ENCODE measurements at regions not wholly inside any gene's neighbourhood (a gene's known extent, or its start where the extent isn't known, plus 50 kb on each side); places are given as distances from the start of the nearest gene placed in this dataset.

DNA sequence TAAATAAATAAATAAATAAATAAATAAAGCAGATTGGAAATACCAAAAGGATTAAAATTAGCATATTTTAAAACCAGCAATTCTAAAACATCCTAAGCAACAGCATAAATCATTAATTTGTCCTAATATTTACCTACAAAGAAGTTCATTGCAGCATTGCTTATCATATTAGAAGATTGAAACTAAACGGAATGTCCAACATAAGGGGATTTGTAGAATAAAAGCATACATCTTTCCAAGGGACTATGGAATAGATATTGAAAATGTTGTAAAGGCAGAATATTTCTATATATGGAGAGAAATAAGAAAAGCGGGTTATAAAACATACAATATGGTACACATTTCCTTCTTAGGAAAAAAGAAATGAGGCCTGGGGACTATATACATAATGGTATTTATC is 71.1 kb upstream of the RFC3 start:
- TF ChIP-seq, protein P1, sequence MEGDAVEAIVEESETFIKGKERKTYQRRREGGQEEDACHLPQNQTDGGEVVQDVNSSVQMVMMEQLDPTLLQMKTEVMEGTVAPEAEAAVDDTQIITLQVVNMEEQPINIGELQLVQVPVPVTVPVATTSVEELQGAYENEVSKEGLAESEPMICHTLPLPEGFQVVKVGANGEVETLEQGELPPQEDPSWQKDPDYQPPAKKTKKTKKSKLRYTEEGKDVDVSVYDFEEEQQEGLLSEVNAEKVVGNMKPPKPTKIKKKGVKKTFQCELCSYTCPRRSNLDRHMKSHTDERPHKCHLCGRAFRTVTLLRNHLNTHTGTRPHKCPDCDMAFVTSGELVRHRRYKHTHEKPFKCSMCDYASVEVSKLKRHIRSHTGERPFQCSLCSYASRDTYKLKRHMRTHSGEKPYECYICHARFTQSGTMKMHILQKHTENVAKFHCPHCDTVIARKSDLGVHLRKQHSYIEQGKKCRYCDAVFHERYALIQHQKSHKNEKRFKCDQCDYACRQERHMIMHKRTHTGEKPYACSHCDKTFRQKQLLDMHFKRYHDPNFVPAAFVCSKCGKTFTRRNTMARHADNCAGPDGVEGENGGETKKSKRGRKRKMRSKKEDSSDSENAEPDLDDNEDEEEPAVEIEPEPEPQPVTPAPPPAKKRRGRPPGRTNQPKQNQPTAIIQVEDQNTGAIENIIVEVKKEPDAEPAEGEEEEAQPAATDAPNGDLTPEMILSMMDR (conservative IDR thresholded peaks at IDR 0.05), result no peak
- TF ChIP-seq ZFX (IDR thresholded peaks at IDR 0.05), result no peak

All from C4-2B (cell line).